ENCODE measurements at regions not wholly inside any gene's neighbourhood (a gene's known extent, or its start where the extent isn't known, plus 50 kb on each side); places are given as distances from the start of the nearest gene placed in this dataset.
"Not testable (repeated sequence)": the region's sequence is repeated elsewhere in the genome, so short reads cannot be mapped to it uniquely, and the experiment has no call there.

- in situ Hi-C loops (cut with HindIII; ENCODE audit: low sequenced_read_pairs) = no loop called here
- no peak overlapping the region for H3K4me3 ChIP-seq (ENCODE audit: low read depth, low read length)
- no peak for DNase-seq (ENCODE audit: low read depth)
- no peak for TF ChIP-seq CTCF (IDR thresholded peaks at IDR 0.05; ENCODE audit: low read depth, low read length, missing control alignments)
Measured at GRCh38 chr4:149056615-149057014, 614.4 kb upstream of the NR3C2 start.

GRCh38 chr4:149055624-149056023 is 613.4 kb upstream of the NR3C2 start:
- DNase-seq (ENCODE audit: low read depth) = no peak
- no peak overlapping the region for H3K4me3 ChIP-seq (ENCODE audit: low read depth, low read length)
- in situ Hi-C loops (cut with HindIII; ENCODE audit: low sequenced_read_pairs) = no loop called here
- no peak for TF ChIP-seq CTCF (IDR thresholded peaks at IDR 0.05; ENCODE audit: low read depth, low read length, missing control alignments)

GRCh38 chr4:149050840-149051239 is 608.6 kb upstream of the NR3C2 start:
- no peak overlapping the region for H3K4me3 ChIP-seq (ENCODE audit: low read depth, low read length)
- DNase-seq (ENCODE audit: low read depth) = no peak
- no peak for TF ChIP-seq CTCF (IDR thresholded peaks at IDR 0.05; ENCODE audit: low read depth, low read length, missing control alignments)
- in situ Hi-C loops (cut with HindIII; ENCODE audit: low sequenced_read_pairs) = no loop called here

GRCh38 chr4:149048451-149049143 is 606.4 kb upstream of the NR3C2 start:
- TF ChIP-seq CTCF (IDR thresholded peaks at IDR 0.05; ENCODE audit: low read depth, low read length, missing control alignments) = no peak
- H3K4me3 ChIP-seq (ENCODE audit: low read depth, low read length) = no peak overlapping the region
- in situ Hi-C loops (cut with HindIII; ENCODE audit: low sequenced_read_pairs) = no loop called here
- DNase-seq (ENCODE audit: low read depth) = no peak

- DNase-seq (ENCODE audit: low read depth) = no peak
- in situ Hi-C loops (cut with HindIII; ENCODE audit: low sequenced_read_pairs) = no loop called here
- no peak overlapping the region for H3K4me3 ChIP-seq (ENCODE audit: low read depth, low read length)
- TF ChIP-seq CTCF (IDR thresholded peaks at IDR 0.05; ENCODE audit: low read depth, low read length, missing control alignments) = no peak
Measured at GRCh38 chr4:149047368-149047767, 605.2 kb upstream of the NR3C2 start.

- in situ Hi-C loops (cut with HindIII; ENCODE audit: low sequenced_read_pairs) = no loop called here
- TF ChIP-seq CTCF (IDR thresholded peaks at IDR 0.05; ENCODE audit: low read depth, low read length, missing control alignments) = no peak
- DNase-seq (ENCODE audit: low read depth) = no peak
- H3K4me3 ChIP-seq (ENCODE audit: low read depth, low read length) = no peak overlapping the region
Measured at GRCh38 chr4:149045731-149046130, 603.5 kb upstream of the NR3C2 start.

GRCh38 chr4:149039786-149040185 is 597.6 kb upstream of the NR3C2 start:
- in situ Hi-C loops (cut with HindIII; ENCODE audit: low sequenced_read_pairs); H3K4me3 ChIP-seq (ENCODE audit: low read depth, low read length); DNase-seq (ENCODE audit: low read depth): not testable (repeated sequence)

All from astrocyte of the cerebellum (primary cell).